ENCODE measurements at regions not wholly inside any gene's neighbourhood (a gene's known extent, or its start where the extent isn't known, plus 50 kb on each side); places are given as distances from the start of the nearest gene placed in this dataset.

- H3K9me3 ChIP-seq: peaks cover 5 to 9% of the 10 kb centered on the region in 2 donors
- no peak overlapping the region for H3K4me3 ChIP-seq
- 65 to 81% methylated on average over 2 of the region's 2 CpGs for WGBS, 2 donors (ENCODE audit: low coverage in 1 of 2)
- H3K27me3 ChIP-seq: no peaks in the 10 kb centered on the region
- in situ Hi-C loops (cut with MboI; ENCODE audit: low pct_ligation_motif_present in 1 of 4, low pct_unique_long_range_greater_than_20kb in 1 of 4, low sequenced_read_pairs in 3 of 4): no loop called here
- intact Hi-C loops (cut with DNase I; ENCODE audit: low total_unique reads): no loop called here
- no peaks in the 10 kb centered on the region for H3K4me1 ChIP-seq
- no peak overlapping the region for H3K27ac ChIP-seq
- no peak for DNase-seq
- TF ChIP-seq EP300 (IDR thresholded peaks at IDR 0.05; ENCODE audit: low read depth) (no peak), CTCF (IDR thresholded peaks at IDR 0.05) (no peak), POLR2AphosphoS5 (IDR thresholded peaks at IDR 0.05) (no peak), POLR2A (IDR thresholded peaks at IDR 0.05) (no peak)
- H3K36me3 ChIP-seq: no peaks in the 10 kb centered on the region
Measured at GRCh38 chr3:192022412-192022811, 561.4 kb downstream of the PYDC2 start.

GRCh38 chr3:192024751-192025150 lies 563.8 kb downstream of the PYDC2 start:
- in situ Hi-C loops (cut with MboI; ENCODE audit: low pct_ligation_motif_present in 1 of 4, low pct_unique_long_range_greater_than_20kb in 1 of 4, low sequenced_read_pairs in 3 of 4) (loop anchor here in 1 of 4 donors (25.0 kb wide), 1 partner anchor 113 kb away; no protein-coding TSS in a partner anchor), intact Hi-C loops (cut with DNase I; ENCODE audit: low total_unique reads) (no loop called here)
- Histone ChIP-seq H3K36me3 (no peaks in the 10 kb centered on the region), H3K27ac (no peak overlapping the region), H3K9me3 (no peaks in the 10 kb centered on the region), H3K4me1 (no peaks in the 10 kb centered on the region), H3K27me3 (no peaks in the 10 kb centered on the region), H3K4me3 (no peak overlapping the region)
- 33 to 64% methylated on average over 1 of the region's 1 CpG for WGBS, 2 donors (ENCODE audit: low coverage in 1 of 2)
- TF ChIP-seq POLR2A (IDR thresholded peaks at IDR 0.05): no peak
- TF ChIP-seq EP300 (IDR thresholded peaks at IDR 0.05; ENCODE audit: low read depth): no peak
- TF ChIP-seq POLR2AphosphoS5 (IDR thresholded peaks at IDR 0.05): no peak
- TF ChIP-seq CTCF (IDR thresholded peaks at IDR 0.05): no peak
- DNase-seq: no peak

GRCh38 chr3:192026661-192027060 lies 565.7 kb downstream of the PYDC2 start:
- intact Hi-C loops (cut with DNase I; ENCODE audit: low total_unique reads): no loop called here
- Histone ChIP-seq H3K27ac (no peak overlapping the region), H3K27me3 (no peaks in the 10 kb centered on the region), H3K4me3 (no peak overlapping the region), H3K4me1 (no peaks in the 10 kb centered on the region), H3K36me3 (no peaks in the 10 kb centered on the region), H3K9me3 (no peaks in the 10 kb centered on the region)
- in situ Hi-C loops (cut with MboI; ENCODE audit: low pct_ligation_motif_present in 1 of 4, low pct_unique_long_range_greater_than_20kb in 1 of 4, low sequenced_read_pairs in 3 of 4): loop anchor here in 1 of 4 donors (25.0 kb wide), 1 partner anchor 111 kb away; no protein-coding TSS in a partner anchor
- DNase-seq: no peak
- no peak for TF ChIP-seq POLR2AphosphoS5 (IDR thresholded peaks at IDR 0.05)
- TF ChIP-seq CTCF (IDR thresholded peaks at IDR 0.05): no peak
- TF ChIP-seq POLR2A (IDR thresholded peaks at IDR 0.05): no peak
- no peak for TF ChIP-seq EP300 (IDR thresholded peaks at IDR 0.05; ENCODE audit: low read depth)
- 82% methylated on average over 2 of the region's 2 CpGs; no CpG with 5 or more reads in 1 of the 2 donors for WGBS, 2 donors (ENCODE audit: low coverage in 1 of 2)

- 77 to 83% methylated on average over 3 of the region's 3 CpGs for WGBS, 2 donors (ENCODE audit: low coverage in 1 of 2)
- no peaks in the 10 kb centered on the region for H3K4me1 ChIP-seq
Measured at GRCh38 chr3:192031941-192032340, 571.0 kb downstream of the PYDC2 start.

More at GRCh38 chr3:192031941-192032340, 571.0 kb downstream of the PYDC2 start:
- Histone ChIP-seq H3K27ac (no peak overlapping the region), H3K4me3 (no peak overlapping the region), H3K27me3 (no peaks in the 10 kb centered on the region), H3K36me3 (no peaks in the 10 kb centered on the region), H3K9me3 (no peaks in the 10 kb centered on the region)
- DNase-seq: no peak
- in situ Hi-C loops (cut with MboI; ENCODE audit: low pct_ligation_motif_present in 1 of 4, low pct_unique_long_range_greater_than_20kb in 1 of 4, low sequenced_read_pairs in 3 of 4) (loop anchor here in 1 of 4 donors (25.0 kb wide), 1 partner anchor 105 kb away; no protein-coding TSS in a partner anchor), intact Hi-C loops (cut with DNase I; ENCODE audit: low total_unique reads) (no loop called here)
- no peak for TF ChIP-seq CTCF (IDR thresholded peaks at IDR 0.05)
- no peak for TF ChIP-seq EP300 (IDR thresholded peaks at IDR 0.05; ENCODE audit: low read depth)
- TF ChIP-seq POLR2A (IDR thresholded peaks at IDR 0.05): no peak
- no peak for TF ChIP-seq POLR2AphosphoS5 (IDR thresholded peaks at IDR 0.05)

Data from transverse colon (tissue), 4 donors.